ENCODE measurements at regions not wholly inside any gene's neighbourhood (a gene's known extent, or its start where the extent isn't known, plus 50 kb on each side); places are given as distances from the start of the nearest gene placed in this dataset.

DNA sequence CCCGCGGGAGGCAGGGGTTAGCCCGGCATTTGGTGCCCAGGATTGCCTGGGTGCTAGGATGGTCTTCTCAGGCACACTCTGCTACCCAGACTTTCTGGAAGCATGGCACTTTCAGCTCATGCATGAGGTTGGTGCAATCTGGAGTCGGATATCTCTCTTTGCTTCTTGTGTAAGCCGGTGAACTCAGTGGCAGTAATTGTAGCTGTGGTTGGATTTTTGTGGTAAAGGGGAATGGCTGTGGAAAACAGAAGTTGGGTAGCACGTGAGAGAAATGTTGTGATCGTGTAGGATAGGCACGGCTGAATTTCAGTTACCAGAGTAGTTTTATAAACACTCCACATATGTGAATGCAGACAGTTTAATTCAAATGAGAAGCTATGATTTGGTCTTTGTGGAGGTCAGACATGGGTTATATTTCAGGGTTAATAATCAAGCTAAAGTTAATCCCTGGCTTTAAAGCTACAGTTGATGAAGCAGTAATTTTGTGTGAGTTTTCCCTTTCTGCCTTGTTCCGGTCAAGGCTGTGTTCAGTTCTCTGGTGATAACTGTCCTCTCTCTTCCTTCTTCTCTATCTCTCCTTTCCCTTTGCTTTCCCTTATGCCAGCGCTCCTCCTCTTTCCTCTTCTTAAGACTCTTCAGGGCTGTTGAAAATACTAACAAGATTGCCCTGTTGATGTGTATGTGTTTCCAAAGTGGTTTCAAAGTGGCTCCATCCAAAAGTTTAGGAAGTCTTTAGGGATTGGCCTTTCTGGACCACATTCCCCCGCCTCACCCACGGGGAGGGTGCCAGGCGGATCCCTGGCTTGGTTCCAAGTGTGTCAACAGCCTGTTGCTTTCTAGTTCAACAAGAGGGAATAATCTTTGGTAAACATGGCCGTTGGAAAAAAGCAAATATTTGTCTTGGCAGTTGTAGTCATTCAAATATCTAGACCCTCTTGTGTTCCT lies 404.6 kb upstream of the C2CD4B start:
- TF ChIP-seq POLR2AphosphoS5 (IDR thresholded peaks at IDR 0.05; ENCODE audit: low read depth, low read length) (no peak), TAF1 (IDR thresholded peaks at IDR 0.05; ENCODE audit: low read depth, low read length) (no peak)
